NOMO-1 treated with DMSO at 0.1 percent for 48 hours (cell line): ENCODE measurements at regions not wholly inside any gene's neighbourhood (a gene's known extent, or its start where the extent isn't known, plus 50 kb on each side); places are given as distances from the start of the nearest gene placed in this dataset.
"Not testable (repeated sequence)": the region's sequence is repeated elsewhere in the genome, so short reads cannot be mapped to it uniquely, and the experiment has no call there.

Experiments used
- DNase-seq: peaks from one replicate; lab custom pipeline; 2025; ENCODE audit not compliant: unreplicated experiment; lab: John Stamatoyannopoulos, UW

DNA sequence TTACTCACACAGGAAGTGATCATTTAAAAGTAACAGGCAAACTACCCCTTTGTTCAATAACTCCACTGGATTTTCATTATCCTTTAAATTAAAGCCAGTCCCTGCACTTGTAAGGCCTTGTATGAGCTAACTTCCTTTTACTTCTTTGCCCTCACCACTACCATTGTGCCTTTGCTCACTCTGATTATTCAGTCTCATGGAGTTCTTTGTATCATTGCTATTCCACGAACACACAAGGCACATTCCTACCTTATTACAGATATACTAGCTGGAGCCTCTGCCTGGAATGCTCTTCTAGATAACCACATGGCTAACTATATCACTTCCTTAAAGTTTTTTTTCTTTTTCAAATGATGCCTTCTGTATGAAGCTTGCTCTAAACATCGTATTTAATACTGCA is 748.6 kb upstream of the HS3ST5 start:
- no peak for DNase-seq

DNA sequence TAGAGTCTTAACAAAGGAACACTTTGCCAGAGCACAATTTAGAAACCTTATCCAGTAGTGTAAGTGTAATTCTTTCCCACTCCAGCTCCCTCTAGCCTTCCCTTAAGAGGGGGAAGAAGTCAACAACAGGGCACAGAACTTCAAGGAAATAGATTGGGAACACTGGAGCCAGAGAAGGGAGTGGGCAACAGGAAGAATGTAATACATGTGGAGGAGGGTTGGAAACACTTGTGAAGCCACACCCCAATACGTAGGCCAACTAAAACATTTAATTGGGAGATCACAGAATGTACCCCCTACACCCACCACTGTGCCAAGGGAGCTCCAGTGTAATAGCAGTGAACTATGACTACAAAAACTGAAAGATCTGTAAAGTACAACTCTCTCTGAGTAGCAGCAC is 735.7 kb upstream of the HS3ST5 start:
- no peak for DNase-seq

DNA sequence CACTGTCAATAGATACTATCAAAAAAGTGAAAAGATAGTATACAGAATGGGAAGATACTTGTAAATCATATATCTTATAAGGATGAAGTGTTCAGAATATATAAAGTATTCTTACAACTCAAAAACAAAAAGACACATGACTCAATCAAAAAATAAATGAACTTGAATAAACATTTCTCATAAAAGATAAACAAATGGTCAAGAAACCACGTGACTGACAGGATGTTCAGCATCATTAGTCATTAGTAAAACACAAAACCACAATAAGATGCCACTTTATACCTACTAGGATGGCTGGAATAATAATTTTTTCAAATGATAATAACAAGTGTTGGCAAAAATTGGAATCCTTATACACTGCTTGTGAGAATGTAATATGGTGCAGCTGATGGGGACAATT is 729.1 kb upstream of the HS3ST5 start:
- no peak for DNase-seq

DNA sequence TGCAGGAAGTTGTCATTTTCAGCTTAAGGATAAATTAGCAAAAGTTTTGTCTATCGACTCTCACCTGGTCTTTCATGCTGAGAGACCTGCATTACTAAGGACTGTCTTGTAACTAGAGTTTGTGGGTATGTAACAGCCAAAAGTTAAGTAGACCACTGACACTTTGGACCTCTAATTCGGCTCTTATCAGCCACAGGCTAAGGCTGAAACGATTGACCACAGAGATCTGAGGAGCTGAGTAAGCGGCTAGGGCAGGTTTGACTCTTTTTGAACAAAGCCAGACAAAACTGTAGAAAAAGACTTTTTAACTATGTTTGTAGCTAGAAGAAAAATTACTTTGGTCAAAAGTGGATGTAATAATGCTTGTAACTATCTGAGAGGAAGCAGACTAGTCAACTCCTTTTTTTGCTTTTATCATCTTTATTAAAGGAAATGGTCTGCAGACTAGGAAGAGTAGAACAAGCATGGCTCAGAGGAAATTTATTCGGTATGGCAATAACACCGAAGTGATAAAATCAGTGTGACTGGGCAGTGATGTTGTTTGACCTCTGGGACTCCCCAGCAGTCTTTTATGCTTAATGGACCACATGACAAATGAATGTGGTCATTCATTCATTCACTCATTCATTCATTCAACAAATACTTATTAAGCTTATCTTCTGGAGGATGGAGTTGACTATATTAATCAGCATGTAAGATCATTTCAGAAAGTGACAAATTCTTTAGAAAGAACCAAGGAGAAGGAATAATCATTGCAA is 725.0 kb upstream of the HS3ST5 start:
- no peak for DNase-seq

DNA sequence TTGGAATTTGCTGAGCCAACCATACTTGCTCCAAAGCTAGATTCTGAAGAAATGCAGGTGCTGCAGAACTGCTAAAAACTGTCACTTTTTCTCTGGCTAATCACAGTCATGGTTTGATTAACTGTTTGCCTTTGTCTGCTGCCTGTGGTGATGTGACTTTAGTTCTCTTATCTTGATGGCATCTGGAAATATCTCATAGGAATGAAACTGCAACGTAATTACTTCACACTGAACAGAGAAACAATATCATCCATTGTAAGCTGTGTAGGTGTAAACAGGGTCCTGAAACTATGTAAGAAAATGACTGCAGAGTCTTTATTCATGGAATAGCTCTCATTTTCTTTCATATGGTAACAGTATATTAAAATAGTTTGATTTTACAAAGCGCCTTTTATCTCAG is 721.9 kb upstream of the HS3ST5 start:
- DNase-seq, result no peak

DNA sequence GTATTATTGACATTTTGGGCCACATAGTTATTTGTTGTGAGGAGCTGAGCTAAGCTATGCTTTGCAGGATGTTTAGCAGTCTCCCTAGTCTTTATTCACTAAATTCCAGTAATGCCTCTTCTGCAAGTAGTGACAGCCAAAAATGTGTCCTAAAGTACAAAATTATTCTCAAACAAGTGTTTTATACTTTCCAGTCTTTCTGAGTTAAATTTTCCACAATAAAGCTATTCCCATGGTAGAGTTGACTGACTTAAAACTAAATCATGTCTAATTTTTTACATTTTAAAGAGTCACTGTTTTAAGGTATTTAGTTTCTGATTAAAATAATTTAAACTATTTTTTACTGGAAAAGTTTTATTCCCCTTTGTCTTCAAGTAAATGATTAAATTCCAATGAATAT is 717.8 kb upstream of the HS3ST5 start:
- no peak for DNase-seq

DNA sequence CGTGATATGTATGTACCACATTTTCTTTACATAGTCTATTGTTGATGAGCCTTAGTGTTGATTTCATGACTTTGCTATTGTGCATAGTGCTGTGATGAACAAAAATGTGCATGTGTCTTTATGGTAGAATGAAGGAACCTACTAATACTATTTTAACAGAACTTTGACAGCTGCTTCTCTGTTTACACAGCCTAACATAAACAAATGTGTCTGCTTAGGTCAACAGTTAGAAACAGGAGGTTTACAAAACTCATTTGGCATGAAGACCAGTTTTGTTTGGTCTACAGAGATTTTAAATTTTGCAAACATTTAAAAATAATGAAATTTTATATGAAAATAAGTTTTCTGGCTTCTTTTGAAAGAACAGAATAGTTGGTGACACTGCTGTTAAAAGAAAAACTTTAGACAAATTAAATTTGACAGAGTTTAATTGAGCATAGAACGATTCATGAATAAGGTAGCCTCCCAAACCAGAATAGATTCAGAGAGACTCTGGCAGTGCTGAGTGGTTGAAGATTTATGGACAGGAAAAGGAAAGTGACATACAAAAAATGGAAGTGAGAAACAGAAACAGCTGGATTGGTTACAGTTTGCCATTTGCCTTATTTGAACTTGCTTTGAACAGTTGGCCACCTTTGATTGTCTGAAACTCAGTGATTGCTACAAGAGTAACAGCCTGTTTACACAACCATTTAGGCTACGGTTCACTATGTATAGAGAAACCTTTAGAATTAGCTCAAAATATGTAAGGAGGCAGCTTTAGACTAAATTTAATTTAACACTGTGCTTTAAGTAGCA is 715.8 kb upstream of the HS3ST5 start:
- peak; percentile 92 for DNase-seq

DNA sequence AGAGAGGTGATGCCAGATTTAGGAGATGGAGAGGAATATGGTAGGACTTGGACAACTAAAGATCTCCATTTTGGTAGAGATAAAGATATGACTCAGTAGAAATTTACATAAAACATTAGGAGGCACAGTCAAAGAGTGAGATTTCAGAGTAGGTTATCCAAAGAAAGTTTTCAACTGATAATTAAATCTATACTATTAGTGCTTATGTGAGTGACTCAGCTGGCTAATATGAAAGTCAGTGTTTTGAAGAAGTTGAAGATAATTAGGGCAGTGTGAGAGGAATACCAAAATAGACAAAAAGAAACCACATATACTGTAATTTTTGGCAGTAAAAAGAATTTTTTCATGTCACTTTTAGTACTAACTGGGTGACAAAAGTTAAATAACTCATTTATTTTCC is 712.8 kb upstream of the HS3ST5 start:
- peak; percentile 66 for DNase-seq

DNA sequence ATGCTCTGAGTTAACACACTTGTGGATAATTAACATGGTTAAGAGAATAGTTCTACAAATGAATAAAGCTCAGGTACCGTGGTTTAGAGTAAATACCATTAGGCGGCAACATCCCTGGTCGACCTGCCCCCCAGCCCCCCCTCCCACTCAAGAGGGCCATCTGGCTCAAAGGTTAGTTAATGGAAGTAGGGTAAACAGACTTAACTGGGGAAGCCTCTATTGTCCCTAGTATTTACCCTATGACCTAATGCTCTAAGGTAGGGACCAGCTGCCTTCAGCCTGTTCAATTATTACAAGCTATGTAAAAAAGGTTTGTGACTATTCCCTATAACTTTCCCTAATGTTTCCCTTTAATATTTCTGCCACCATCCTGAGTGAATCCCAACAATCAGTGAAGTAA is 711.4 kb upstream of the HS3ST5 start:
- not testable (repeated sequence) for DNase-seq

DNA sequence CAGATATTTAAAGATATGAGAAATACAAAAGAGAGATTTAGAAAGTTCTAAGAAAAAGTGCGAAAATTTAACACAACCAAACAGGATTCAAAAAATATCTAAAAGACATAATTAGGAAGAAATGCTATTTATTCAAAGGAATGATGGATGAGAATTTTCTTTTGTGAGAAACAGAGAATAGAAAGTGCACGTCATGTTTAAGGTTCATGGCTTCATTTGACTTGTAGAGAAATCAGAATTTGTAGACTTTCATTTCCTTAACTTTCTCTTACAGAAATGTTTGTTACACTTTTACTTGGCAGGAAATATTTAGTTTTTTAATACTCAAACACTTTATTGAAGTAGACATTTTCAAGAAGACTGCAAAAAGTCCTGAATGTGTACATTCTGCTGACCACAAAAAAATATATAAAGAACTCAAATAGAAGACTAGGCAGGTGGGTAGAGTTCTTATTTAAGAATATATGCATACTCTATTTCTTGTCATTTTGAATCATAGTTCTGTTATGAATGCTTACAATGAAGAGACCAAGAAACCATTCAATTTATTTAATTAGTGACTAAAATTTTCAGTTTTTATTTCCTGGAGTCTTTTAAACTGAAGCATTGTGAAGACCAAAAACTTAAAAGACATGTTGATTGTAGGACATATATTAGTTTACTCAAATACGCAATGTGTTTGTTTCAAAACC is 710.5 kb upstream of the HS3ST5 start:
- DNase-seq, result no peak

DNA sequence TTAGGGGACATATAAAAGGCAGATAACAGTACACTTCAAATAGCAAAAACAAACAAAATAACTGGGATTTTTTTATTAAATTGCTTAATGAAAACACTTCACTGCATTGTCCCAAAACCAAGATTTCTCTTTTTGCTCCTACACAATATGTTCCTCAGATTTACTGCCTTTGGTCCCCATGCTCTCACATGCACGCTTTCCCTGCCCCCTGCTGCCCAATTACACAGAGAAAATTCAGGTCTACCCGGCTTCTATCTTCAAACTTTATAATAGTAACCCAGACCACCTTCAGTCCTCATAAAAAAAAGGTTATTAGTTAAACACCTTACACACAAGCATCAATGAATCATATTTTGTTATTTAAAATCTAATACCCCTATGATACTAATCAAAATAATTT is 673.8 kb upstream of the HS3ST5 start:
- no peak for DNase-seq

DNA sequence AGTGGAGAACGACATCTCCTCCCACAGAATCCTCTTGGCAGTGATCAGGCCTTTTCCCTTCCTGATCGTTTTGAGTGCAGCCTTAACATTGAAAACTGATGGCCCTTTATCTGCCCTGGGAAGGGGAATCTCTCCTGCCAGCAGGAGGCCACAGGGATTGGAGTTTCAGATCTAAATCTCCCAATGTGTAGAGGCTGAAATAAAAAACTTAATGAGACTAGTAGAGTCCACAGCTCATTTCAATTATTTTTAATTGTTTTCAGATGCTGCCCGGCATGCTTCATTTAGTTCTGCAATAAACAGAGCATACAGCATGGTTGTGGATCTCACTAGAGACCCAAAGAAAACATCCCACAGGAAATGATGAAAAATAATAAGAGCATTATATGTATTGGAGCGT is 662.2 kb upstream of the HS3ST5 start:
- DNase-seq, result no peak

DNA sequence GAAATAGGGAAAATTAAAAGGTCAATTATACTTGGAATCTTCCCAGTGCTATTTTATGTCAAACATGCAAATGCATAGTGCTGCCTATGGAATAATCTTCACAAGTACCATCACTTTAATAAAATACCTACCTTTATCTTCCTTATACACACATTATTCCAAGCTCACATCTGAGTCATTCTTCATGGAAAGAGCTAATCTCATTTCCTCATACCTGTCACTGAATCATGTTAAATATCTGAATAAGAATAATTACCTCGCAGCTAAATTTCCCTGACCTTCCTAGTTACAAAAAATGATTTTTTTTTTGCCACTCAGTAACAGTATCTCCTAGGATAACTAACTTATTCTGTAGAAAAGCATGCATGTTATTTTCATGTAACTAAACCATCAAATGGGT is 661.4 kb upstream of the HS3ST5 start:
- DNase-seq, result no peak

DNA sequence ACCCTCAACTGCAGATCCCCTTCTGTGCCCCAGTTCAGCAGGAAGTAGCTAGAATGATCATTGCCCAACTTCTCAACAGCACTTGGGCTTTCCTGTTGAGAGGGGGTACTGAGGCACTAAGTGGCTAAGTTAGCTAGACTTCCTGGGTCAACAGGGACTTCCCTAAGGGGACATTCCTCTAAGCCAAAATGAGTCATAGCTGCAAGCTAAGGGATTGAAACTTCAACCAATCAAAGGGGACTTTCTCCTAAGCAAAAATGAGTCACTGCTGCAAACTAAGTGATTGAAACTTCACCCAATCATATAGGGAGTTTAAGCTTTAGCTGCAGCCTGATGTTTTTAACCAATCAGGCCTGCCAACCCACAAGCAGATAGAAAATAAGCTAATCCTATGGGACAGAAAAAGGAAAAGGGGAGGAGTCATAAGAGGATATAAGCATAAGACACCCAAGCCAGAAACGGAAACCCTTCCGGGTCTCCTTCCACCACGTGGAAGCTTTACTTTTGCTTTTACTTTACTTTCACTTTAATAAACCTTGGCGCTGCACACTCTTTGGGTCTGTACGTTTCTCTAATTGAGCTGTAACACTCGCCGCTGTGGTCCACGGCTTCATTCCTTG is 659.0 kb upstream of the HS3ST5 start:
- DNase-seq, result no peak

DNA sequence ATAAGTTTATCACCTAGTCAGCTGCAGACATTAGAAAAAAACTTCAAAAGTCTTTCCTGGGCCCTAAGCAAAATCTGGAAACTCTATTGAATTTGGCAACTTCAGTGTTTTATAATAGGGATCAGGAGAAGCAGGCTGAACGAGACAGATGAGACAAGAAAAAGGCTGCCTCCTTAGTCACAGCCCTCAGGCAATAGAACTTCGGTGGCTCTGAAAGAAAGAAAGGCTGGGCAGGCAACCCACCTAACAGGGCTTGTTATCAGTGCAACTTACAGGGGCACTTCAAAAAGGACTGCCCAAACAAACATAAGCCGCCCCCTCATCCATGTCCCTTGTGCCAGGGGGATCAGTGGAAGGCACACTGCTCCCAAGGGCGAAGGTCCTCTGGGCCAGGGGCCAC is 657.9 kb upstream of the HS3ST5 start:
- DNase-seq, result no peak

DNA sequence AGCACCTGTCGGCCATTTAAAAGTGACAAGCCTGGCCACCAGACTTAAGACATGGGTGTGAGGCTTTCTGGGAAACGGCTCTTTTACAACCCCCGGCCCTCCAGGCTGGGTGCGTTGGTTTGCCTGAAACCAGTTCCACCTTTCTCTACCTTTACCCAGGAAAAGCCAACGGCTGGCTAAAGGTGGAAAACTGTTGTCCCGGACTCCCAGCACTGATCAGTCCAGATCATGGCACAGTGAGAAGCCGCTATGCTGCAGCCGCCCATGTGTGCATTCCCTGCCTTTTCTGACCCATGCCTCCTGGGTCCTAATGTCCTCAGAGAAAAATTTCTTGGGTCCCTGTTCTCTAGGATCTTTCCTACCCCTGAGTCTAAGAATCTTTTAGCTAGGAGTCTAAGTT is 655.7 kb upstream of the HS3ST5 start:
- DNase-seq, result no peak

DNA sequence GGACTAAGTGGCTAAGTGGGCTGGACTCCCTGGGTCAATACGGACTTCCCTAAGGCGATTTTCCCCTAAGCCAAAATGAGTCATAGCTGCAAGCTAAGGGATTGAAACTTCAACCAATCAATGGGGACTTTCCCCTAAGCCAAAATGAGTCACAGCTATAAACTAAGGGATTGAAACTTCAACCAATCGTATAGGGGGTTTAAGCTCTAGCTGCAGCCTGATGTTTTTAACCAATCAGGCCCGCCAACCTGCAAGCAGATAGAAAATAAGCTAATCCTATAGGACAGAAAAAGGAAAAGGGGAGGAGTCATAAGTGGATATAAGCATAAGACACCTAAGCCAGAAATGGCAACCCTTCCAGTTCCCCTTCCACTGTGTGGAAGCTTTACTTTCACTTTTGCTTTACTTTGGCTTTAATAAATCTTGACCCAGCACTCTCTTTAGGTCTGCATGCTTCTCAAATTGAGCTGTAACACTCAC is 655.0 kb upstream of the HS3ST5 start:
- peak; percentile 15 for DNase-seq

DNA sequence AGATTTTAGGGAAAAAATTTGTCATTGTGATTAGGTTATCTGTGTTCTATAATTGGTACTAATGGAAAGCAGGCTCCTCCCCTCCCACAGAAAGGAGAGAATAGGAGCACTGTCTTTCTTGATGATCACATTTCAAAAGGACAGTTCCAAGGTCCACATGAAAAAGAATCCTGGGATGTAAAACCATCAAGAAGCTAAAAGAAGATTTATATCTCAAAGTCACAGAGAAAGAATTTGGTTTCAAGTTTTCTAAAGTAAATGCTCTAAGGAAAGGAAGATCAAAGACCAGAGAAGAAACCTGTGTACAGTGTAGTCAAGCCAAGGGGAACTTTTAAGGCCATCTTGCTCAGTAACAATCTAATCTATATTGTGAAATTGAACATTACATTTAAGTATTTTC is 652.7 kb upstream of the HS3ST5 start:
- no peak for DNase-seq

DNA sequence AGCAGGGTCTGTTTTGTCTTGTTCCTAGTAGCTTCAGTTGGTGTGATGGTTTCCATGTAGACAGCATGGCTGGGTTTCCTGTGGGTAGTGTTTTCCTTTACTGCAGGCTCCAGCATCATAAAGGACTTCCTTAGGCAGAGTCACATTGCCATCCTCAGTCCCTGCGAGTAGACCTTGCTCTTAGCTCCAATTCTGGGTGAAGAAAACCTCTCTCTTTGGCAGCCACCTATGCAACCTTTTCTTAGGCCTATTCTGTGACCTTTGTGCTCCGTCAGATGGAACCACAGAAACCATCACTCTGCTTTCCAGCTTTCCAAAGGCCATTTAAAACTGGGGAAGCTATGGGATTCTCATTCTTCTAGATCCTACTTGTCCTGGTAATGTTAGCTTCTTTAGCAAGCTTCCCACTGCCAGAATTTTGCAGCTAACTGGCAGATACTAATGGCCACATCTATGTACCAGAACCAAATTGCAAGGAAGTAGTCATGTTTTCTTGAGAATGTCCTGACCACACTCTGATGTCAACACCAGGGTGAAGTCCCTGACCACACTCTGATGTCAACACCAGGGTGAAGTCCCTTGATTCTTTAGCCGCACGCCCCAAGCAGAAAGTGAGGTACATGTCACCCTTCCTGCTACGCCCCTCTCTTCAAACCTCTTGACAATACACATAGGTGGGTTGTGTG is 646.6 kb upstream of the HS3ST5 start:
- DNase-seq, result peak; percentile 61

DNA sequence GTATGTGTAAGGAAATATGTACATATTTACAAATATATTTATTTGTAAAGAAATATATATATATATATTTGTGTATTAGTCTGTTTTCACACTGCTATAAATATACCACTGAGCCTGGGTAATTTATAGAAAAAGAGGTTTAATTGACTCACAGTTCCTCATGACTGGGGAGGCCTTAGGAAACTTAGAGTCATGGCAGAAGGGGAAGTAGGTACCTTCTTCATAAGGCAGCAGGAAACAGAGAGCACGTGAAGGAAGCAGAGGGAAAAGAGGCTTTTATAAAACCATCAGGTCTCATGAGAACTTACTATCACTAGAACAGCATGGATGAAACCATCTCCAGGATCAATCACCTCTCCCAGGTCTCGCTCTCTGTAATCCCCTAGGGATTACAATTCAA is 644.5 kb upstream of the HS3ST5 start:
- DNase-seq, result peak; percentile 81

DNA sequence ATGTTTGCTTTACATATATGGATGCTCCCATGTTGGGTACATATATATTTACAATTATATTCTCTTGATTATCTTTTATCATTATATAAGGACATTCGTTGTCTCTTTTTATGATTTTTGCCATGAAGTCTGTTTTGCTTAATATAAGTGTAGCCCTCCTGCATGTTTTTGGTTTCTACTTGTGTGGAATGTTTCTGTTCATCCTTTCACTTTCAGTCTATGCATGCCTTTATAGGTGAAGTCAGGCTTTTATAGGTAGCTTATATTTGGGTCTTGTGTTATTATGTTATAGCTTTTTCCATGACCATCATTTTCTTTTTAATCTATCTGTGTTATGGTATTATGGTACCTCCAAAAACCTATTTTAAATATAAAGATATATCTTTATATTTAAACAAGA is 612.5 kb upstream of the HS3ST5 start:
- no peak for DNase-seq
